ENCODE measurements at regions not wholly inside any gene's neighbourhood (a gene's known extent, or its start where the extent isn't known, plus 50 kb on each side); places are given as distances from the start of the nearest gene placed in this dataset.

DNA sequence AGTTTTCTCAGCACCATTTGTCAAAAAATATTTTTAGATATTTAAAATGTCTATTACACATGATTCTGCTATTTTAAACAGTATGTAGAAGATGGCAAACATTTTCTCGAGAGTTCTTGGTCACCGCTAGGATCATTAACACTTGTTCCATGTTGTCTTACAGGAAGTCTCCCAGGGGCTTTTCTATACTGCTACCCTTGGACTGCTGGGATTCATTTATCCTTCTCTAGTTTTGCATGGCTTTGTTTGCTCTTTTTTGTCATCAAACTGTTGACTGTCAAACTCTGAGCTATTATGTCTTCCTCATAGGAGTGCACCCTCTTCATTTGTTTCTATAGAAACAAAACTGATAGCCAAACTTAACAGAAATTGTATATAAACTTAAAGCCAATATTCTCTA, 184.9 kb downstream of the CDCA7 start:
- H4K20me1 ChIP-seq (ENCODE audit: control insufficient read depth, insufficient read depth, insufficient read length), result no peaks in the 10 kb centered on the region
- H3K9me3 ChIP-seq (ENCODE audit: control insufficient read depth, low read depth, low read length), result no peaks in the 10 kb centered on the region
- no peak overlapping the region for H3K14ac ChIP-seq (ENCODE audit: insufficient read depth, low read length)
- no peak overlapping the region for H4K91ac ChIP-seq (ENCODE audit: insufficient read length, low read depth, low read length)
- no peaks in the 10 kb centered on the region; the same call in 1 of the 2 replicates for H3K79me2 ChIP-seq (ENCODE audit: insufficient read depth, low read length)
- H3K56ac ChIP-seq (ENCODE audit: insufficient read length, low read depth, low read length), result no peak overlapping the region
- no peak overlapping the region for H4K5ac ChIP-seq (ENCODE audit: insufficient read length, low read depth, low read length)
- H3K27me3 Mint-ChIP-seq (ENCODE audit: low read depth), result 0 out of 2 replicates have a peak, but pooled peaks cover 2% of the 10 kb centered on the region
- H3K27ac Mint-ChIP-seq, result no peak overlapping the region
- H3K4me2 ChIP-seq (ENCODE audit: insufficient read depth, insufficient read length, low read length), result no peak overlapping the region
- no peak overlapping the region for H3K27ac ChIP-seq (ENCODE audit: insufficient read length, low read depth, low read length)
- H3K4me3 Mint-ChIP-seq, result no peak overlapping the region
- H3K36me3 Mint-ChIP-seq (ENCODE audit: insufficient read depth in 1 of 3, low read depth in 3 of 3), result peaks cover 0 to 12% (median 5%) of the 10 kb centered on the region in 3 experiments; a peak in 5 of 7 replicates
- H3K23ac ChIP-seq (ENCODE audit: insufficient read length, low read depth, low read length), result no peak overlapping the region
- peaks cover 0 to 4% of the 10 kb centered on the region in 2 experiments; a peak in 2 of 4 replicates for H3K4me1 Mint-ChIP-seq
- peaks cover 3% of the 10 kb centered on the region for H3K79me1 ChIP-seq (ENCODE audit: insufficient read depth, low read depth, low read length, poor library complexity, severe bottlenecking)
- H3K9ac ChIP-seq (ENCODE audit: extremely low read depth, insufficient read length, low read length), result no peak overlapping the region
- no peak for DNase-seq
- no peaks in the 10 kb centered on the region for H3K4me1 ChIP-seq (ENCODE audit: insufficient read depth, low read length)
- H3K9me3 Mint-ChIP-seq, result peaks cover 2% of the 10 kb centered on the region in 2 experiments; a peak in 3 of 5 replicates
- no peak overlapping the region for H2BK5ac ChIP-seq (ENCODE audit: insufficient read length, low read length)
- H4K8ac ChIP-seq (replicated peaks; ENCODE audit: insufficient read length, low read depth, low read length), result no peak overlapping the region
- no peak overlapping the region for H3T11ph ChIP-seq (ENCODE audit: low read length)
- no peak overlapping the region for H3K4ac ChIP-seq (ENCODE audit: low read depth, low read length)
- H2BK12ac ChIP-seq (ENCODE audit: insufficient read length, low read depth, low read length), result no peak overlapping the region
- no peak overlapping the region for H2AK5ac ChIP-seq (ENCODE audit: insufficient read length, low read length)
- TF ChIP-seq, protein P1, sequence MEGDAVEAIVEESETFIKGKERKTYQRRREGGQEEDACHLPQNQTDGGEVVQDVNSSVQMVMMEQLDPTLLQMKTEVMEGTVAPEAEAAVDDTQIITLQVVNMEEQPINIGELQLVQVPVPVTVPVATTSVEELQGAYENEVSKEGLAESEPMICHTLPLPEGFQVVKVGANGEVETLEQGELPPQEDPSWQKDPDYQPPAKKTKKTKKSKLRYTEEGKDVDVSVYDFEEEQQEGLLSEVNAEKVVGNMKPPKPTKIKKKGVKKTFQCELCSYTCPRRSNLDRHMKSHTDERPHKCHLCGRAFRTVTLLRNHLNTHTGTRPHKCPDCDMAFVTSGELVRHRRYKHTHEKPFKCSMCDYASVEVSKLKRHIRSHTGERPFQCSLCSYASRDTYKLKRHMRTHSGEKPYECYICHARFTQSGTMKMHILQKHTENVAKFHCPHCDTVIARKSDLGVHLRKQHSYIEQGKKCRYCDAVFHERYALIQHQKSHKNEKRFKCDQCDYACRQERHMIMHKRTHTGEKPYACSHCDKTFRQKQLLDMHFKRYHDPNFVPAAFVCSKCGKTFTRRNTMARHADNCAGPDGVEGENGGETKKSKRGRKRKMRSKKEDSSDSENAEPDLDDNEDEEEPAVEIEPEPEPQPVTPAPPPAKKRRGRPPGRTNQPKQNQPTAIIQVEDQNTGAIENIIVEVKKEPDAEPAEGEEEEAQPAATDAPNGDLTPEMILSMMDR (conservative IDR thresholded peaks at IDR 0.05), result no peak
- H2BK15ac ChIP-seq (ENCODE audit: low read depth, low read length), result no peak overlapping the region
- no peak overlapping the region for H3K18ac ChIP-seq (ENCODE audit: insufficient read length, low read depth, low read length)
- H2BK20ac ChIP-seq (ENCODE audit: low read depth, low read length, poor library complexity, severe bottlenecking), result no peak overlapping the region
- no peak overlapping the region for H2AFZ ChIP-seq (ENCODE audit: low read length)
- H3K23me2 ChIP-seq (ENCODE audit: insufficient read length, low read depth, low read length, poor library complexity, severe bottlenecking), result no peaks in the 10 kb centered on the region
- no CpG with 5 or more reads among the region's 2 CpGs for WGBS (ENCODE audit: extremely low coverage, insufficient read length, low lambda C conversion rate)
- H3K27me3 ChIP-seq (ENCODE audit: insufficient read depth, low read length), result no peaks in the 10 kb centered on the region
- no peak overlapping the region for H2BK120ac ChIP-seq (ENCODE audit: low read depth, low read length, poor library complexity, severe bottlenecking)
